ENCODE measurements at regions not wholly inside any gene's neighbourhood (a gene's known extent, or its start where the extent isn't known, plus 50 kb on each side); places are given as distances from the start of the nearest gene placed in this dataset.
"Not testable (repeated sequence)": the region's sequence is repeated elsewhere in the genome, so short reads cannot be mapped to it uniquely, and the experiment has no call there.

DNA sequence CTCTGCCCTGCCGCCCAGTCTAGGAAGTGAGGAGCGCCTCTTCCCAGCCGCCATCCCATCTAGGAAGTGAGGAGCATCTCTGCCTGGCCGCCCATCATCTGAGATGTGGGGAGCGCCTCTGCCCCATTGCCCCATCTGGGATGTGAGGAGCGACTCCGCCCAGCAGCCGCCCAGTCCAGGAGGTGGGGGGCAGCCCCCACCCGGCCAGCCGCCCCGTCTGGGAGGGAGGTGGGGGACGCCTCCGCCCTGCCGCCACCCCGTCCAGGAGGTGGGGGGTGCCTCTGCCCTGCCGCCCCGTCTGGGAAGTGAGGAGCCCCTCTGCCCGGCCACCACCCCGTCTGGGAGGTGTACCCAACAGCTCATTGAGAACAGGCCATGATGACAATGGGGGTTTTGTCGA, 146.0 kb upstream of the RAB6C start:
- in situ Hi-C loops (cut with MboI; ENCODE audit: low sequenced_read_pairs), result not testable (repeated sequence)

DNA sequence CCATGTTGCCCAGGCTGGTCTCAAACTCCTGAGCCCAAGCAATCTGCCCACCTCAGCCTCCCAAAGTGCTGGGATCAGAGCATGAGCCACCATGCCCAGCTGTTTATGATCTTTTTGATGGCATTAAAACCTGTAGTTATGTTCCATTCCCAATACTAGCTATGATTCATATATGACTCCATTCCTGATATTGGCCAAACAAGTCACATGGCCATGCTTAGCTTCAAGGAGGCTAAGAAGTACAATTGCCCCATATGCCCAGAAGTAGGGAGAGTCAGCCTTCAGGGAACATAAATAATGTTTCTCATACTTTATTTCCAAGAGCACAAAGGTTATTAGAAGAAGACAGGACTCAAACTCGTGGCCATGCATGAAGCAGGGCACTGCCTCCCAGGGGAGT, 132.4 kb upstream of the RAB6C start:
- in situ Hi-C loops (cut with MboI; ENCODE audit: low sequenced_read_pairs), result no loop called here

DNA sequence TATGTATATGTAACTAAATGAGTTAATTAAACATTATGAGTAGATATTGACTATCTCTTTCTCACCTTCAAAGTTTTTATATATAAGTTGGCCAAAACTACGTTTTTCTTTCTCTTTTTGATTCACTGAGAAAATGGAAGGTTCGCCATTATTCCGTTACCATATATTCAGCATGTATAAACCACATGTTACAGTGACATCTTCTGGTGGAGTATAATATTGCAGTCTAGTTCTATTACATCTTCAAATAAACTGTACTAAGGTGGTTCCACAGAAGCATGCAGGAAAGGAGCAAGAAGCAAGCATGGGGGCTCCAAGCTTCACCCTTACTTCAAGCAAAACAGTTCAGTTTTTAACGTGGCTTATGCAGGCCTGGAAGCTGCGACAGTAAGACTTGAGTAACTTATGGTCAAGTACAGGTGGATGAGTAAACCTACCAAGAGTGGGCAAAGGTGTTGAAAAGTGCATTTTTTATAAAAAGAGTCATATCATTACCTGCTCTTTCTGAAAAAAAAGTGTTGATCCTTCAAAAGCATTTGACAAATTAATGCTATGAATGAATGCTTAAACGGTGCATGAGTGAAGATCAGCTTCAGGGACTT, 129.8 kb upstream of the RAB6C start:
- in situ Hi-C loops (cut with MboI; ENCODE audit: low sequenced_read_pairs), result no loop called here

DNA sequence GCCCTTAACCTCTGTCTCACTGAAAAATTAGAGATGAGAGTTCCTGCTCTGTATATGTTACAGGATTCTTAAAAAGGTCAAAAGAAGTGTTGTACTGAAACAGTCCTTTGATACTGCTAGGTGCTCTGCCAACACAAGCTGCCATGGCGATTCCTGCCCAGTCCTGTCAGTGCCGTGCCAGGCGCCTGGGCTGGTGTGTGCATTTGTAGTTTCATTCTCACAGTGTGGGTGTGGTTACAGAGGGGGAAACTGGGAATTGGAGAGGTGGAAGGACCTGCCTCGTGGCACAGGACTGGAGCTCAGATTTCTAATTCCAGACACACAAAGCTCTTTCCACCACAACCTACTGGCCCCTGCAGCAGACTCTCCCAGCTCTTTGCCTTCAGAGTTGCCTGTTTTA, 122.3 kb upstream of the RAB6C start:
- in situ Hi-C loops (cut with MboI; ENCODE audit: low sequenced_read_pairs), result no loop called here

DNA sequence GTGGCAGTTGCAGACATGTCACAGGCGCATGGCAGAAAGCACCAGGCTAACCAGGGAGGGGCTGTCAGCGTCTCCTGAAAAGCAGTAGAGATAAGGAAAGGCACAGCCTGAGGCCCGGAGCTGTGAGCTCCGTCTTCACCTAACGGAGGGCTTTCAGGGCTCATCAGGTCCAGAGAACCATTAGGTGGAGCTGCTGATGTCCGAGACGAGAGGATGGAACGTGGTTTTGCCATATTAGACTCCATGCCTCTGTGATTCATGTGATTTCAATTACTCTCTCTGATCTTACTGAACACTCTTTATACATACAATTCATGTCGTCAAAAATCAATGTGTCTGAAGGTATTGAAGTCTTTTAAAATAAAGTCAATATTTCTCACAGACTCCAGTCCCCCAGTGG, 120.3 kb upstream of the RAB6C start:
- in situ Hi-C loops (cut with MboI; ENCODE audit: low sequenced_read_pairs), result no loop called here

DNA sequence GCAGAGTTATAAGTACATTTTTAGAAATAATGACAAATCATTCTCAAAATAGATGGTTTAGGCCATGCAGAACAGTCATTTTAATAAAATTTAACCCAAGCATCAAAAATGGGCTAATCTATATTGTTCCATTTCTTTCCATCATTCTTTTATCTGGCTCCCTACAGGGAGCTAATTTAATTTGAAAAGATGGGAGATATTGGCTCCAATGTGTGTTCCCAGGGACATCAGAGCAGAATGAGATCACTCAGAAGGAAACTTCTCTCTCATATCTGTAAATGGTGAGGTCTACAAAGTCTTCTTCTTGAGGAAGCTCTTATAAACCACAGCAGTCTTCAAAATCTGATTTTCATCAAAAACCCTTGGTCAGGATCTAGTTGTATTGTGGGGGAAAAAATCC, 119.4 kb upstream of the RAB6C start:
- in situ Hi-C loops (cut with MboI; ENCODE audit: low sequenced_read_pairs), result no loop called here

DNA sequence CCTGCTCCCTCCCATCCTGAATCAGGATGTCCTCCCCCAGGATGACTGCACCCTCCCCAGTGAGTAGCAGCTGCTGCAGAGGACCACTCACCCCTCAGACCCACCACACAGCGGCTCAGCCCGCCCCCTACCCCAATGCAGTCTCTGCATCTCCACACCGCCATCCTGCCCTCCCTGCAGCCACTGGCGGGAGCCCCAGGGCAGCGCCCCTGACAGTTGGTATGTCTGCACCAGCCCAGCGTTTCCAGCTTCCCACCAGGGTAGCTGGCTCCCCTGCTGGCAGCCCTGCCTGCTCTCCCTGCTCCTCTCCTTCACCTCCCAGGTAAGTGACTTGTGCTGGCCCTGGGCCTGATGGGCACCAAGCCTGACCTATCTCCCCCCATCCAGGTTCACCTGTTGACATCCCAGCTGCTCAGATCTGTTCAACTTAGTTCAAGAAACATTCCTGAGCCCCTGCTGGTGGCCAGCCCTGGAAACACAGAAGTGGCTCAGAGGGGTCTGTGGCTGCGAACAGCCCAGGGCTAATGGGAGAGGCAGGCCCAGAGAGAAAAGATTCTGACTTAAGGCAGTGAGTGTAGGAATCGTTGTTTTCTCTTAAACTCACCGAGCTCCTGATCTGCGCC, 117.7 kb upstream of the RAB6C start:
- in situ Hi-C loops (cut with MboI; ENCODE audit: low sequenced_read_pairs), result no loop called here

DNA sequence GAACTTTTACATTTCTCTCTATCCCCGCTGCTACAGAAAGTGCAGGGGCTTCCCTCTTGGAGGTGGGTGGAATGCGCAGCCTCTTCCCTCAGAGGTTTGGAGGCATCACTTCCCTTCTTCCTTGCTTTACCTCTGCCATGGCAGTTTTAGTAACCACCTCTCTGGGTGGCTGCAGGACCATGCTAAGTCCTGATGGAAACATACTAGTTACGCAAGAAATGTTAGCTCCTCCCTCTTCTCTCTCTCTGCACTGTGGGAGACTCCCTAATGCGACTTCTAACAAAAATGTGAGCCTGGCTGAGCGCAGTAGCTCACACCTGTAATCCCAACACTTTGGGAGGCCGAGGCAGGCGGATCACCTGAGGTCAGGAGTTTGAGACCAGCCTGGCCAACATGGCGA, 116.8 kb upstream of the RAB6C start:
- in situ Hi-C loops (cut with MboI; ENCODE audit: low sequenced_read_pairs), result no loop called here

DNA sequence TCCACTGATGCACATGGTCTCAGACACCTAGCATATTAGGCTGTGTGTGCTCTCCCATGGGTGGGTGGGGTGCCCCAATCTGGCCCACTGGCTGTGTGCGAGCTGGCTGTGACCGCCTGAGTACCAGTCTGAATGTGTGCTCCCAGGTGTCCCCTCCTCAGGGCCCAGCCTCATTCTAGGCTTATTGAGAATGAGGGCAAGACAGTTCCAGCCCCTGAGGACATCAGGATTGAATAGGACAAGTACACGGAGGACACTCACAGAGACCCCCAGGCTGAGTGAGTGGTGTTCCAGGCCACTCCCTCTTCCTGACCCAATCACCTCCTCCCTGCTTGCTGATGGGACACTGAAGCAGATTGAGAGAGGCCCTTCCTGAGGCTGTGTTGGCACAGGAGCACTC, 116.1 kb upstream of the RAB6C start:
- in situ Hi-C loops (cut with MboI; ENCODE audit: low sequenced_read_pairs), result no loop called here

DNA sequence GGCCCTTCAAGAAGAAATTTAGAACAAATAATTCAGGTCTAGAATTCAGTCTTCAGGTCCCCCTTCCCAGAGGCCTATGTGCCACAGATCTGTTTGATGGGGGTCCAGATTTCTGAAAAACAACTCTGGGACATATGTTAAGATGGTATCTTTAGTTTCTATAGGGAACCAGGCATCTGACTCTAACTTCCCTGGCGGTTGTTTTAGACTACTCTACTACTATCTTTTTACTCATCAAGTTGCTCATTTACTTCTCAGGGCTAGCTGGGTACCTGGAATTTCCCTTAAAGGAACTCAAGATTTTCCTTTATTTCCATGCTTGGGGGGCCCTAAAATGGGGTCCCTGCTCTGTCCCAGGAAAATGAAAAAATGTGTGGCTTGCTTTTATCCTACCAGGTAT, 114.7 kb upstream of the RAB6C start:
- in situ Hi-C loops (cut with MboI; ENCODE audit: low sequenced_read_pairs), result no loop called here

DNA sequence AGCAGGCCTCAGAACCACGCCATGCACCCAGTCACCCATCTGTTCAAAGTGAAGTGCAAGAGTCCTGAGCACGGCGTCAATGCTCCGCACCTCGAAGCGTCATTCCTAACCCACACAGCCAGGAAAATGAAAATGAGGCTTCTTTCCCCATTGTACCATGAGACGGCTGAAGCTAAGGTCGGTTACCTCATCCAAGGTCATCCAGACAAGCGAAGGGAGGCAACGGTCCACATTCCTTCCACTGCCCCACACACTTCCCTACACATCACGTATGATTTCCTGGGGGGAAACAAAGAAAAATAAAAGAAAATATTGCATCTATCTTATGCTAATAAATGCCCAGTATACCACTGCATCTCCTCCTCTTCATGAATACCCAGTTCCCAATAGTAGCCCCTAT, 113.5 kb upstream of the RAB6C start:
- in situ Hi-C loops (cut with MboI; ENCODE audit: low sequenced_read_pairs), result no loop called here

DNA sequence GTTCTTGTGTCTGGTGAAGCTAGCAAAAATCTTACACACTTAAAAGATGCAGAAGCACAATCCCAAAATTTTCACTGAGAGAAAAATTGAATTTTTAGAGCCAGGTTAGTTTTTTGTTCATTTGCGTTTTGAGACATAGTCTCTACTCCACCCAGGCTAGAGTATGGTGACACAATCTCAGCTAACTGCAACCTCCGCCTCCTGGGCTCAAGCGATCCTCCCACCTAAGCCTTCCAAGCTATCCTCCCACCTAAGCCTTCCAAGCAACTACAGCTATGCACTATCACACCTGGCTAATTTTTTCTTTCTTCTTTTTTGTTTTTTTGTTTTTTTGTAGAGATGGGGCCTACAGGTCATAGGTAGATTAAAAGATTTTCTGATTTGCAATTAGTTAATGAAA, 113.1 kb upstream of the RAB6C start:
- in situ Hi-C loops (cut with MboI; ENCODE audit: low sequenced_read_pairs), result no loop called here

DNA sequence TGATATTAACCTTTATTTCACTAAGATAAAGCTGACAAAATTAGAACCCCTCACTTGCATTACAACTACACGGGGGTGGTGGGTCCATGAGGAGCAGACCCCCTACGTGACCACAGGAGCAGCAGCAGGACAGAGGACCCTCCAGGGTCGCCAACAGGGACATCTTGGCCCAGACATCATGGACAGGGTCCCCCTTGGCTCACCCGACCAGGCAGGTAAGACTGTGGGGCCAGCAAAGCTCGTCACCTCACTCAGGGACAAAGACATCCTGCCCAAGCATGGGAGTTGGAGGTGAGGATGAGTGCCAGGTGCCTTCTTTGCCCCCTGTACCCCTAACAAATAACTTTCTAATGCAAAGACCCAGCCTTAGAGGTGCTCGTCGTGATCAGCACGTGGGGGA, 111.3 kb upstream of the RAB6C start:
- in situ Hi-C loops (cut with MboI; ENCODE audit: low sequenced_read_pairs), result no loop called here

DNA sequence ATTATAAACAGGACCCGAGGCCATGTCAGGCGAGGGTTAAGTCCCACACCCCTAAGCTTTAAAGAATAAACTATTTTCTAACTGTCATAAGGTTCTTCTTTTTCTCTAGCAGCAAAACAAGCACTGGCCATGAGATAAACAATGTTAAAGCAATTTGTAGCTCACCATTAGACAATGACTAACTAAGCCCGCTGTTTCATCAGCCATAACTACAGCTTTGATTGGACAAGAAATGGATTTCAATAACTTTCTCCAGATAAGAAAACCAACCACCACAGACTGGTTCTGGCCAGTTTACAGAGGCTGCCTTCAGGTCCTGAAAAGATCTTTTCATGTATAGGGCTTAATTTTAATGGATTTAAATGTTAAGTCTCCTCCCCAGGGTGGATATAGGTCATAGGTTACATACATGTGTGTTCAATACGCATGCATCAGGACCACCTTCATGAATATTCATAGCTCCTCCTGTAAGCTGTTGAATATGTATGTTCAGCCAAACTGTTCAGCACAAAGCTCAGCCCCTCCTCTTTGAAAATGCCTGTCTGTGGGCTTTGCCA, 108.7 kb upstream of the RAB6C start:
- in situ Hi-C loops (cut with MboI; ENCODE audit: low sequenced_read_pairs), result no loop called here

DNA sequence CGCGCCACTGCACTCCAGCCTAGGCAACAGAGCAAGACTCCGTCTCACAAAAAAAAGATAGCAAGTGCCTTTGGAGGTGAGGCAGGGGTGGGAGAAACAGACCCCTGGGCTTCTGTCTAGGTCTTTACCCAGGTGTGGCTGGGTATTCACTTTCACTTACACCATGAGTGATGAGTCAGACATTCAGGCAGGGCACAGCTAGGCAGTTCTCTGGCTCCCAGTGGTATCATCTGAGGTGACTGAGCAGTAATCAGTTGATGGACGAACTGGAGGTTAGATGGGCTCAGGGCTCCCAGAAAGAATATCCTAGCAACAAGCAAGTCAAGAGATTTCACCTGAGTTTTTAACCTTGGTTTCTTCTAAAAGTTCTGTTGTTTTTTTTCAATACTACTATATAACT, 107.0 kb upstream of the RAB6C start:
- in situ Hi-C loops (cut with MboI; ENCODE audit: low sequenced_read_pairs), result no loop called here

DNA sequence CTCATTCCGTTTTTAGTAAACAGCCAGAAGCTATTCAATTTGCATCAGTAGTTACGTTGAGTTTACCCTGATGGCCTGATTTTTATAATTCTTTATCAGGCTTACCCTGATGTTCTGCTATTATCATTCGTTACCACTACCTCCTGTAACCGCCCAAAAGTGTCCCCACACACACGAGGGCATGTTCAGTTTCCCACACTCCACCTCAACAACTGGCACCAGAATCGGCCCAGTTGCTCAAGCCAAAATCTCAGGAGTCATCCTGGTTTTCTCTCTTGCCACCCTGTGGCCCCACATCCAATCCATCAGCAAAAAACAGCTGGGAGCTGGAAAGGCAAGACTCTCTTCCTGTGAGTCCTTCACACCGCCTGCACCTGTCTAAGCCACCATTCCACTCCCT, 102.9 kb upstream of the RAB6C start:
- in situ Hi-C loops (cut with MboI; ENCODE audit: low sequenced_read_pairs), result no loop called here

DNA sequence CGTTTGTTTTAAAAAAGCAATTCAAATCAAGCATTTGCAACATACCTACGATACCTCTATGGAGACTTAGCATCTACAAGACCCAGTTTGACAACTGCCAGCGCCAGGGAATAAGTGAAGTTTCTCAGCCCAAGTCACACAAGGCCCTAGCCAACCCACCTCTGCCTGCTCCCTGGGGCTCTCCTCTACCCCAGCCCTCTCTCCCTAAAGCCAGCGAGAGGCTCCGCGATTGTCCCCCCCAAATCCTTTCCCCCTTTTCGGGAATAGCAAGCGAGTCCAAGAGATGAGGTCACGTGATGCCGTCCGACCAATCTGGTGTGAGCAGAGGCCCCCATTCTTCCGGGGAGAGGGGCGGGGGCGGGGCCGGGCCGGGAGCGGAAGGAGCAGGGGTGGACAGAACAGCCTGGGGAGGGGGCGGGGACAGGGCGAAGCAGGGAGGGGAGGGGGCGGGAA, 102.2 kb upstream of the RAB6C start:
- in situ Hi-C loops (cut with MboI; ENCODE audit: low sequenced_read_pairs), result no loop called here

DNA sequence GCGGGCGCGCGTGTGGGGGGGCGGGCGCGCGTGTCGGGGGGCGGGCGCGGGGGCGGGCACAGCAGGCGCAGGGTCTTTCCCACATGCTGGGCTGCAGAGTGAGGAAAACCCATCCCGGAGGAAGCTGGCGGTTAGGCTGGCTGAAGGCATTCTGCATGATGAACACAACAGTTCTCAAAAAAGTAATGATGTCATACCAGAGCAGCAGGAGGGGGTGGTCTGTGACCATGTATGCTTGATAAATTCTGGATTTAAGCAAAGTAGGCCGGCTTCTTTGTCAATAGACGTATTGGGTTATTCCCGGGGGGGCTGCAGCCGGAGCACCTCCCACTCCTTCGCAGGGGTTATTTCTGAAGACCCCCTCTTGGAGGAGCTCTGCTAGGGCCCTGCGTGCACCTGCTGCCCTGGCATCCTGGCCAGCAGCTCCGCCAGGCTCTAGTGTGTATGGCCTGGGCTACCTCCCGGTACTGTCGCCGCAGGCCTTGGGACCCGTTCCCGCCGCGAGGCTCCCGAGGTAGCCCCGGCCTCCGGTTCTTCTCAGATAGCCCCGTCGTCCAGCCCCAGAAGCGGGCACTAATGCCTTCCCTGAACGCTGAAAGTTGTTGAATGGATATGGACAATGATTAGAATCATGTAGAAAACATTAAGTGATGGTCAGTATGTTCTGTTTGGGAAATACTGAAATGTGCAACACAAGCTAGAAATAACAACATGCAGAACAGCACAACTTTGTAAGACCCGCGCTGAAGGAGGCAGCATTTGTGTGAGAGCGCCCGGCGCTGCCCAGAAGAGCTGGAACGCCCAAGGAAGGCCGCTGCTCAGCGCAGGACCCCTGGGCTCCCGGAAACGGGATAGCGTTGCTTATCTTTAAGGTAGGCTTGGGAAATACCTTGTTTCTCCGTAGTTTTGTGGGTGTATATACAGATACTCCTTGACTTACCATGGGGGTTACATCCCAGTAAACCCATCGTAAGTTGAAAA, 101.4 kb upstream of the RAB6C start:
- in situ Hi-C loops (cut with MboI; ENCODE audit: low sequenced_read_pairs), result no loop called here

DNA sequence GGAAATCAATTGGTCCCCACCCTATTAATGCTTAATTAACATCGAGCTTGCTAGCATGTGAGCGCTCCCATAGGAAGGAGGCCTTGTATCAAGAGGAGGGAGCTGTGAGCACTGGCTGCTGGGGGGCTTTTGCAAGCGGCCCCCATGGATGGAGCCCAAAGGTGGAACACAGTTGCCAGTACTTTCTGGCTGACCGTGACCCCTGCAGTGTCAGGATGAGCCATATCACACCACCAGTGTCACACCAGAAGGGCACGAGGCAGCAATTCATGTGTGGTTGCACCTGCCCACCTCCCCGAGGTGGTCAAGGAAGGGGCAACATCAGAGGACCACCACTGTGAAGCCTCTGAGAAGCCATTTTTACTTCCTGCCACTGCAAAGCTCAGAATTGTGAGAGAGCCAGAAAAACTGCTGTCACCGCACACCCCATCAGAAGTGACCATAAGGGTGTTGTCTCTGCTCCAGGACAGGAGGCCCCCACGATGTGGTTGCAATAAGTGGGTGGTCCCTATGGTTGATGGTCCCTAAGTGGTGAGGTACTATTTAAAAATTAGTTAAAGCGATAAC, 99.8 kb upstream of the RAB6C start:
- in situ Hi-C loops (cut with MboI; ENCODE audit: low sequenced_read_pairs), result no loop called here

DNA sequence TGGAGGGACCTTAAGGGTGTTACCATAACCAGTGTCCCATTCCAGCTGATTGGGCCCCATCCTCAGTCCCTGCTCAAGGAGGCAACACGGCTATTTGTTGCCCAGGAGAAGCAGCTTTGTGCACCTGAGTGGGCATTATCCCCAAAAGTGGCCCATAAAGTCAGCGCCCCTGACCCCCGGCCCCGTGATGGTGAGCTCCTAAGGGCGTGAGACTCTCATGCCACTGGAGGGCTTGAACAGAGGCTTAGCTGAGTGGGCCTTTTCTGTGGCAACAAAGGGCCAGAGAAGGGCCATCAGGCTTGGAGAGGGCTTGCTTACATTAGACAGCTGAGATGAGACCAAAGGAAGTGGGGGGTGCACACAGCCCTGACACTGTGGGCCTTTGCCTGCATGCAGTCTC, 99.2 kb upstream of the RAB6C start:
- in situ Hi-C loops (cut with MboI; ENCODE audit: low sequenced_read_pairs), result no loop called here

DNA sequence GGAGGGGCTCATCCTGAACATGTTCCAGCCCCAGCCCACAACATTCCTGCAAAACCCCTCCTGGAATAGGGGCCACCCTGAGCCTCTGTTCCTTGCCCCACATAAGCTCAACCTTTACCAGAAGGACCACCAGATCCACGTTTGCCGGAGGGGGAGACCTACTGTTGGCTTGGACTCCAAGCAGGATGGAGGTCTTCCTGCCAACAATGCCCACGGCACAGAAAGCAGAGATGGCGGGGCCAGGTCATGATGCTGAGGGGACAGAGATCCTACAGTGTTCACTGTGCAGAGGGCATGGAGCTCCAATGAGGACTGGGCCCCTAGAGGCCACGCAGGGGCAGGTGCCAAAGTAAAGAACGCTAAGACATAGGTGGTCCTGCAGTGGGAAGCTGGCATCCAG, 98.5 kb upstream of the RAB6C start:
- in situ Hi-C loops (cut with MboI; ENCODE audit: low sequenced_read_pairs), result no loop called here

Data from HL-60/S4 (cell line).